ENCODE measurements at regions not wholly inside any gene's neighbourhood (a gene's known extent, or its start where the extent isn't known, plus 50 kb on each side); places are given as distances from the start of the nearest gene placed in this dataset.

DNA sequence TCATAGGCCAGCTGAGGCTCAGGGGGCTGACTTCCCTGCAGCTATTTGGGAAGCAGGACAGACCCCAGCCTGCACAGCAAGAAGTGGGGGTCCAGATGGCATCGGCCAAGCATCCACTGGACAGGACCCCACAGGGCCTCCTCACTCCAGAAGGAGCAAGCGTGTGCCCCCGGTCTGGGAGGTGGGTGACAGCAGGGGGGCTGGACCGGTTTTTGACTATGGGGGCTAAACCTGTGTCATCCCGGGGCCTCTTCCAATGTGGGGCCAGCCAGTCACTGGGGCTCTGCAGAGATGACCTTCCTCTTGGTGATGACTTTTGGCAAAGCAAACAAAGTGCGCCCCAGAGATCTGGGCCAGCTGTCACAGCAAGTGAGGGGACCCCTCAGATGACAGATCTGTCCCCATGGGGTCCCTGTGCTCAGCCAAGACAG lies 163.9 kb downstream of the OLFM1 start:
- no peak for TF ChIP-seq POLR2A (IDR thresholded peaks at IDR 0.05)
- TF ChIP-seq, protein P1, sequence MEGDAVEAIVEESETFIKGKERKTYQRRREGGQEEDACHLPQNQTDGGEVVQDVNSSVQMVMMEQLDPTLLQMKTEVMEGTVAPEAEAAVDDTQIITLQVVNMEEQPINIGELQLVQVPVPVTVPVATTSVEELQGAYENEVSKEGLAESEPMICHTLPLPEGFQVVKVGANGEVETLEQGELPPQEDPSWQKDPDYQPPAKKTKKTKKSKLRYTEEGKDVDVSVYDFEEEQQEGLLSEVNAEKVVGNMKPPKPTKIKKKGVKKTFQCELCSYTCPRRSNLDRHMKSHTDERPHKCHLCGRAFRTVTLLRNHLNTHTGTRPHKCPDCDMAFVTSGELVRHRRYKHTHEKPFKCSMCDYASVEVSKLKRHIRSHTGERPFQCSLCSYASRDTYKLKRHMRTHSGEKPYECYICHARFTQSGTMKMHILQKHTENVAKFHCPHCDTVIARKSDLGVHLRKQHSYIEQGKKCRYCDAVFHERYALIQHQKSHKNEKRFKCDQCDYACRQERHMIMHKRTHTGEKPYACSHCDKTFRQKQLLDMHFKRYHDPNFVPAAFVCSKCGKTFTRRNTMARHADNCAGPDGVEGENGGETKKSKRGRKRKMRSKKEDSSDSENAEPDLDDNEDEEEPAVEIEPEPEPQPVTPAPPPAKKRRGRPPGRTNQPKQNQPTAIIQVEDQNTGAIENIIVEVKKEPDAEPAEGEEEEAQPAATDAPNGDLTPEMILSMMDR (IDR thresholded peaks at IDR 0.05), result no peak
